ENCODE measurements at regions not wholly inside any gene's neighbourhood (a gene's known extent, or its start where the extent isn't known, plus 50 kb on each side); places are given as distances from the start of the nearest gene placed in this dataset.

- TF ChIP-seq CTCF (IDR thresholded peaks at IDR 0.05; ENCODE audit: insufficient read depth, low read depth, low read length) (no peak), EZH2 (IDR thresholded peaks at IDR 0.05; ENCODE audit: insufficient read depth, low read length) (no peak)
These were observed 392.6 kb upstream of the INTU start for GRCh38 chr4:127239902-127240763.
